HG03175 (cell line): ENCODE measurements at regions not wholly inside any gene's neighbourhood (a gene's known extent, or its start where the extent isn't known, plus 50 kb on each side); places are given as distances from the start of the nearest gene placed in this dataset.
"Not testable (repeated sequence)": the region's sequence is repeated elsewhere in the genome, so short reads cannot be mapped to it uniquely, and the experiment has no call there.

ENCODE experiments used
- ATAC-seq: cut with Tn5 transposase; IDR thresholded peaks from one replicate; pipeline ENCODE4 v1.9.1; 2021; ENCODE audit warnings: mild to moderate bottlenecking, moderate library complexity; ENCODE audit not compliant: unreplicated experiment

- not testable (repeated sequence) for ATAC-seq
Observed at GRCh38 chr1:143784239-143784882, 187.4 kb downstream of the FAM72C start.

GRCh38 chr1:143778178-143778577 is 193.6 kb downstream of the FAM72C start:
- ATAC-seq = not testable (repeated sequence)

GRCh38 chr1:143764831-143765230 is 207.0 kb downstream of the FAM72C start:
- not testable (repeated sequence) for ATAC-seq

- ATAC-seq = not testable (repeated sequence)
Observed at GRCh38 chr1:143760366-143760765, 211.4 kb downstream of the FAM72C start.

- not testable (repeated sequence) for ATAC-seq
Observed at GRCh38 chr1:143755961-143756360, 215.8 kb downstream of the FAM72C start.

- ATAC-seq = no peak
Observed at GRCh38 chr1:143748906-143749305, 222.9 kb downstream of the FAM72C start.

- ATAC-seq = no peak
Observed at GRCh38 chr1:143736562-143736961, 235.2 kb downstream of the FAM72C start.

GRCh38 chr1:143735764-143736461 is 235.9 kb downstream of the FAM72C start:
- no peak for ATAC-seq

- not testable (repeated sequence) for ATAC-seq
Observed at GRCh38 chr1:143734261-143734660, 237.5 kb downstream of the FAM72C start.

- not testable (repeated sequence) for ATAC-seq
Observed at GRCh38 chr1:143730890-143731289, 240.9 kb downstream of the FAM72C start.

GRCh38 chr1:143729449-143730111 is 242.2 kb downstream of the FAM72C start:
- ATAC-seq = peak; percentile 60

- peak; percentile 95 for ATAC-seq
Observed at GRCh38 chr1:143728802-143729448, 242.9 kb downstream of the FAM72C start.

- ATAC-seq = no peak
Observed at GRCh38 chr1:143727263-143727662, 244.5 kb downstream of the FAM72C start.

GRCh38 chr1:143721024-143721373 is 250.8 kb downstream of the FAM72C start:
- no peak for ATAC-seq

GRCh38 chr1:143720087-143721023 is 251.4 kb downstream of the FAM72C start:
- no peak for ATAC-seq

GRCh38 chr1:143718524-143718923 is 253.3 kb downstream of the FAM72C start:
- no peak for ATAC-seq

GRCh38 chr1:143718021-143718420 is 253.8 kb downstream of the FAM72C start:
- ATAC-seq = no peak

- no peak for ATAC-seq
Observed at GRCh38 chr1:143717434-143717833, 254.4 kb downstream of the FAM72C start.

- ATAC-seq = not testable (repeated sequence)
Observed at GRCh38 chr1:143714913-143715312, 256.9 kb downstream of the FAM72C start.

- ATAC-seq = not testable (repeated sequence)
Observed at GRCh38 chr1:143709606-143710259, 262.1 kb downstream of the FAM72C start.
